LNCAP (cell line): ENCODE measurements at regions not wholly inside any gene's neighbourhood (a gene's known extent, or its start where the extent isn't known, plus 50 kb on each side); places are given as distances from the start of the nearest gene placed in this dataset.

Source experiments
- TF ChIP-seq, protein P1 (sequence below): fragments of 450-650 bp; IDR thresholded peaks from 2 replicates; pipeline ENCODE4 v1.5.1; 2017; ENCODE audit warnings: mild to moderate bottlenecking

- TF ChIP-seq, protein P1, sequence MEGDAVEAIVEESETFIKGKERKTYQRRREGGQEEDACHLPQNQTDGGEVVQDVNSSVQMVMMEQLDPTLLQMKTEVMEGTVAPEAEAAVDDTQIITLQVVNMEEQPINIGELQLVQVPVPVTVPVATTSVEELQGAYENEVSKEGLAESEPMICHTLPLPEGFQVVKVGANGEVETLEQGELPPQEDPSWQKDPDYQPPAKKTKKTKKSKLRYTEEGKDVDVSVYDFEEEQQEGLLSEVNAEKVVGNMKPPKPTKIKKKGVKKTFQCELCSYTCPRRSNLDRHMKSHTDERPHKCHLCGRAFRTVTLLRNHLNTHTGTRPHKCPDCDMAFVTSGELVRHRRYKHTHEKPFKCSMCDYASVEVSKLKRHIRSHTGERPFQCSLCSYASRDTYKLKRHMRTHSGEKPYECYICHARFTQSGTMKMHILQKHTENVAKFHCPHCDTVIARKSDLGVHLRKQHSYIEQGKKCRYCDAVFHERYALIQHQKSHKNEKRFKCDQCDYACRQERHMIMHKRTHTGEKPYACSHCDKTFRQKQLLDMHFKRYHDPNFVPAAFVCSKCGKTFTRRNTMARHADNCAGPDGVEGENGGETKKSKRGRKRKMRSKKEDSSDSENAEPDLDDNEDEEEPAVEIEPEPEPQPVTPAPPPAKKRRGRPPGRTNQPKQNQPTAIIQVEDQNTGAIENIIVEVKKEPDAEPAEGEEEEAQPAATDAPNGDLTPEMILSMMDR, result no peak
Measured at GRCh38 chr11:92866679-92867282, 102.7 kb upstream of the MTNR1B start.

DNA sequence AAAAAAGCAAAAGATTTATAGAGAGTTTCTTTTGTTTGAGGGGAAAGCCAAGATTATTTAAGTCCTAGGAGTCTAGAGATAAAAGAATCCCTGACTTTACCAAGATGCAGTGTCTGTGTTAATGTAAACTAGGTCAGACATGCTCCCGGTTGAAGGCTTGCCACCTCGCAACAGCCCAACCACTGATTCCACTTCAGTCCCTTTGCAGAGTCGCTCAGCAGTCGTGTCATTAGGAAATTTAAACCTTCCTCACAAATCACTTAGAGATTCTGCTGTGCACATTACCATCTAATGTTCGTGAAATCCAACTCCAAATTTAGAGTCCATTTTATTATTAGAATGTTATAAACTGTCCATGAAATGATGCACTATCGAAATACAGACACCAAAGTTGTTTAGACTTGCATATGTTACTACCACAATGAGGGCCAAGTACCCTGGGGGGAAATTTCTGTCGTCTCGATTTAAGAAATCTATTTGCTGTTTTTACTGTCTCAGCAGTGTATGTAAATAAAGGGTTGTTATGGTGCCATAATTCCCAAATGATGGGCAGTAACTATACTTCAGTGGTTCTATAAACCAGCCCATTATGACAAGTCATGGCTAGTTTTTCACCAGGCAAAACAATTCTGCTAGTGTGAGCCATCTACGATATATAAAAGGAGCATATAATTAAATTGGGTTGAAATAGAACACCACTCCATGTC lies 101.4 kb upstream of the MTNR1B start:
- TF ChIP-seq, protein P1, result no peak

DNA sequence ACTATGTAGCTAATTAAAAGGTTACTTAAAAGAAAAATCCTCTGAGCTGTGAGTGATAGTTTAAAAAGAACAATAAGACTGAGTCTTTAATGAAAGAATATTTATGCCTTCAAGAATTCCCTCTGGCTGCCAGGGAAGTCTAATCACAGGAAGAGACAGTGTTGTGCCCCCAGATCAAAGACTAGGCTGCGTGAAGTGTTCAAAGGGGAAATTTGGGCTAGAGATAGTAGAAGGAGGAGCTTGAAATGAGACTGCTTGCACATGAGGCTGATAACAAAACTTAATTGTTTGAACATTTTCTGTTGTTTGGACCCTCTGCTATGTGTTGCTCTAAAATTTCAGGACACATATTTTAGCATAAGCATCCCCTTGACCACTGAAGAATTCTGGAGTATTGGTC lies 99.7 kb upstream of the MTNR1B start:
- TF ChIP-seq, protein P1, result no peak

- TF ChIP-seq, protein P1, result no peak
Measured at GRCh38 chr11:92870196-92870832, 99.1 kb upstream of the MTNR1B start.

GRCh38 chr11:92873551-92873950 lies 95.9 kb upstream of the MTNR1B start:
- TF ChIP-seq, protein P1, result no peak

GRCh38 chr11:92875473-92875872 lies 94.0 kb upstream of the MTNR1B start:
- TF ChIP-seq, protein P1, result no peak

GRCh38 chr11:92879086-92879485 lies 90.4 kb upstream of the MTNR1B start:
- TF ChIP-seq, protein P1, result no peak
